SK-N-MC (cell line): ENCODE measurements at regions not wholly inside any gene's neighbourhood (a gene's known extent, or its start where the extent isn't known, plus 50 kb on each side); places are given as distances from the start of the nearest gene placed in this dataset.

Source experiments
- DNase-seq: peaks from one replicate; pipeline ENCODE4 v3.0.0-alpha.2; 2011; ENCODE audit warnings: low read depth, low spot score
- H3K27ac ChIP-seq: fragments of 200-600 bp; sonication (generic); 2 replicates; pipeline ENCODE4 v1.5.1; 2016; ENCODE audit warnings: mixed run types
- H3K36me3 ChIP-seq: fragments of 200-600 bp; sonication (generic); 2 replicates; pipeline ENCODE4 v1.6.1; 2017; ENCODE audit warnings: antibody characterized with exemption, low read length, mixed read lengths; ENCODE audit not compliant: insufficient read depth
- H3K4me3 ChIP-seq: fragments of 200-600 bp; sonication (generic); 2 replicates; pipeline ENCODE4 v1.5.1; 2016
- H3K9ac ChIP-seq: fragments of 200-600 bp; sonication (generic); 2 replicates; pipeline ENCODE4 v1.8.0; 2017; ENCODE audit warnings: mixed run types, mixed read lengths; ENCODE audit not compliant: insufficient read length
- H3K9me3 ChIP-seq: fragments of 200-600 bp; sonication (generic); 2 replicates; pipeline ENCODE4 v1.6.1; 2017; ENCODE audit warnings: low read depth, mild to moderate bottlenecking, antibody characterized with exemption, low read length, moderate library complexity, mixed read lengths
- EZH2 ChIP-seq: fragments of 200-600 bp; sonication (generic); IDR thresholded peaks from one replicate; pipeline ENCODE4 v1.6.1; 2017; ENCODE audit warnings: antibody characterized with exemption
- FOXP2 ChIP-seq: optimal IDR thresholded peaks from 2 replicates; pipeline ENCODE3; 2011; ENCODE audit warnings: mild to moderate bottlenecking, moderate library complexity; ENCODE audit not compliant: insufficient read depth; ENCODE audit errors: extremely low read length, control extremely low read depth
- POLR2AphosphoS5 ChIP-seq: IDR thresholded peaks from 2 replicates; pipeline ENCODE4 v1.6.1; 2012; ENCODE audit warnings: mild to moderate bottlenecking, low read depth, low read length, borderline replicate concordance

DNA sequence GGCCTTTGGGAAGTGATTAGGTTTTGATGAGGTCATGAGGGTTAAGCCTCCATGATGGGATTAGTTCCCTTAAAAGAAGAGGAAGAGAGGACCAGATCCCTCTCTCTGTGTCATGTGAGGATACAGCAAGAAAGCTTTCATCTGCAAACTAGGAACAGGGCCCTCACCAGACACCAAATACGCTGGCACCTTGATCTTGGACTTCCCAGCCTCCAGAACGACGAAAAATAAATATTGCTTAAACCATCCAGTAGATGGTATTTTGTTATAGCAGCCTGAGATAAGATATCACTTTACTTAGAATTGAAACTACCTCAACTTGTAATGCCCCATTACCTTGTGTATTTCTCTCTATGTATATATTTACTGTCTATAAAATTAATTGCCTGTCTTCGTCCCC, 65.4 kb upstream of the NNAT start:
- Histone ChIP-seq H3K9me3 (peaks cover 10% of the 10 kb centered on the region; the same call in 1 of the 2 replicates), H3K27ac (no peak overlapping the region), H3K9ac (no peak overlapping the region), H3K36me3 (no peaks in the 10 kb centered on the region), H3K4me3 (no peak overlapping the region)
- no peak for DNase-seq
- TF ChIP-seq EZH2 (no peak), FOXP2 (no peak), POLR2AphosphoS5 (no peak)

DNA sequence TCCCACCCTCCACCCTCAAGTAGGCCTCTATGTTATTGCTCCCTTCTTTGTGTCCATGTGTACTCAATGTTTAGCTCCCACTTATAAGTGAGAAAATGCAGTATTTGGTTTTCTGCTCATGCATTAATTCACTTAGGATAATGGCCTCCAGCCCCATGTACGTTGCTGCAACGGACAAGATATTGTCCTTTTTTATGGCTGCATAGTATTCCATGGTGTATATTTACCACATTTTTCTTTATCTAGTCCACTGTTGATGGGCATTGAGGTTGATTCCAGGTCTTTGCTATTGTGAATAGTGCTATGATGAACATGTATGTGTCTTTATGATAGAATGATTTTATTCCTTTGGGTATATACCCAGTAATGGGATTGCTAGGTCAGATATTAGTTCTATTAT, 64.1 kb upstream of the NNAT start:
- H3K36me3 ChIP-seq, result no peaks in the 10 kb centered on the region
- no peak for DNase-seq
- no peak overlapping the region for H3K9ac ChIP-seq
- no peak overlapping the region for H3K4me3 ChIP-seq
- TF ChIP-seq EZH2, result no peak
- no peak for TF ChIP-seq POLR2AphosphoS5
- TF ChIP-seq FOXP2, result no peak
- no peak overlapping the region for H3K27ac ChIP-seq
- H3K9me3 ChIP-seq, result peaks cover 10% of the 10 kb centered on the region; the same call in 1 of the 2 replicates

DNA sequence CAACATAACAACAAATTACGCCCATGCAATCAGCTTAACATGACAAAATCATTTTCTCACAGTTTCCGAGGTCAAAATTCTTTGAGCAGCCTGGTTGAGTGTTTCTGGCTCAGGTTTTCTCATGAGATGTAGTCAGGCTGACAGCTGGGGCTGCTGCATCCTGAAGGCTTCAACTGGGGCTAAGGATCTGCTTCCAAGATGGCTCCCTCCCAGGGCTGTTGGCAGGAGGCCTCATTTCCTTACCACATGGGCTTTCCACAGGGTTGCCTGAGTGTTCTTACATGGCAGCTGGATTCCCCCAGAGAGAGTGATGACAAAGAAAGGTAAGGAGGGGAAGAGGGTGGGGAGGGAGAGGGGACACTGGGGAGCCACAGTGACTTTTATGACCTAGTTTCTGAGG, 63.1 kb upstream of the NNAT start:
- Histone ChIP-seq H3K4me3 (no peak overlapping the region), H3K27ac (no peak overlapping the region), H3K9me3 (peaks cover 10% of the 10 kb centered on the region; the same call in 1 of the 2 replicates), H3K9ac (no peak overlapping the region), H3K36me3 (no peaks in the 10 kb centered on the region)
- no peak for DNase-seq
- TF ChIP-seq FOXP2, result no peak
- TF ChIP-seq POLR2AphosphoS5, result no peak
- no peak for TF ChIP-seq EZH2

DNA sequence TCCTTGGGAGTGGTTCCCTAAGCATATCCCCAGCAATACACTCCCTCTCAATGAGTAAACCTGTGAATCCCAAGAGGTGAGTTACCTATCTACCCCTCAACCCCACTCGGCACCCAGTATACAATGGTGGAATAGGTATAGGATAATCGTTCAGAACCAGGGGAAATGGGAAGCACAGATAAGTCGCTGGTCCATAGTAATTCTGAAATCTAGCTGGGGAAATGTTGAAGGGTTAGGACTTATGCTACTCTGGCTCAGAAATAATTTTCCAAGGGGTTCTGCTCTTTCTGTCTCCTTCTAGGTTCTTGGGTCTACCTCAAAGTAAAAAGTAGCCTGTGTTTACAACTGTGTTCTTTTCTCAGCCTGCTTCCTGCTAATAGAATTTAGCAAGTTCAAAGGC, 62.3 kb upstream of the NNAT start:
- H3K9ac ChIP-seq, result no peak overlapping the region
- DNase-seq, result no peak
- no peak for TF ChIP-seq POLR2AphosphoS5
- TF ChIP-seq EZH2, result no peak
- no peak for TF ChIP-seq FOXP2
- H3K4me3 ChIP-seq, result no peak overlapping the region
- H3K27ac ChIP-seq, result no peak overlapping the region
- H3K36me3 ChIP-seq, result no peaks in the 10 kb centered on the region
- H3K9me3 ChIP-seq, result peaks cover 10% of the 10 kb centered on the region; the same call in 1 of the 2 replicates

DNA sequence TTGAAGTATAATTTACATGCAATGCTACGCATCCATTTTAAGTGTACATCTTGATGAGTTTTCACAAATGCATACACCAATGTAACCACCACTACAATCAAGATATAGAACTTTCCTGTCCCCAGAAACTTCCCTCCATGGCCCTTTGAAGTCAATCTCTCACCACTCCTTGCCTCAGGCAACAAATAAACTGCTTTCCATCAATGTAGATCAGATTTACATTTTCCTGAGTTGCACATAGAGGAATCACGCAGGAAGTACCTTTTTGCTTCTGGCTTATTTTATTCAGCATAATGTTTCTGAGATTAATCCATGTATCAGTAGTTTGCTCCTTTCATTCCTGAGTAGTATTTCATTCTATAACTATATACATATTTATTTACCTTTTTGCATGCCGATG, 59.6 kb upstream of the NNAT start:
- H3K9me3 ChIP-seq, result peaks cover 10% of the 10 kb centered on the region; the same call in 1 of the 2 replicates
- H3K9ac ChIP-seq, result no peak overlapping the region
- no peak for TF ChIP-seq FOXP2
- TF ChIP-seq EZH2, result no peak
- TF ChIP-seq POLR2AphosphoS5, result no peak
- DNase-seq, result peak; percentile 77
- H3K36me3 ChIP-seq, result no peaks in the 10 kb centered on the region
- H3K4me3 ChIP-seq, result no peak overlapping the region
- H3K27ac ChIP-seq, result no peak overlapping the region

DNA sequence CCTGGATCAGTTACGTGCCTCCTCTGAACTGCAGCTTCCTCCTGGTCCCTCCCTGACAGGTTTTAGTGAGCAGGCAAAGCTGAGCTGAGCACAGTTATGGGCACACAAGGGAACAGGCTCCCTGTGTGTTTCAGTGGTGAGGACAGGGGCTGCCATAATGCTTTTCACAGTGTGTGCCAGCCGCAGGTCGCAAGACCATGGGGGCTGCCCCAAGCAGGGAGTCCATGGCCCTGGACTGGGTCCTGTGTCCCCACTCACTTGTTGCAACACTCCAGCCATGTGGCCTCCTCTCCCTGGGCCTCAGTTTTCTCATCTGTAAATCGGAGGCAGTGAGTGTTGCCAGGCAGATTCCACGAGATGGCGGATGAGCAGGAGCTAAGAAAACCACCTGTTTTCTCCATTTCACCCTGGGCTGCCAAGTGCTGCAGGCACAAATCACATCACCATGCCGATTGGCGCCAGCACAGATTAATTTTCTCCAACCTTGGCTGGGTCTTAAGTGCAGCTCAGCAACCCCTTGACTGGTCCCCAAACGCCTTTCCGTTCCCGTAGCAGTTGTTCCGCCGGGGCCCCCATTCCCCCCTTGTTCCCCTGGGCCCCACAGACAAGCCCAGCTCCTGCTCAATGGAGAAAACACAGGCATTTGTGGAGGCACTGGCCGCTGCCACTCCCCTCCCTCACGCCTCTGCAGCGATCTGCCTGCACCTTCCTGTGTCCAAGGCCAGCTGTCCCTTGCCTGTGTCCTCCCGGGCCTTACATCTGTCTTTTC, 57.1 kb upstream of the NNAT start:
- DNase-seq, result no peak

DNA sequence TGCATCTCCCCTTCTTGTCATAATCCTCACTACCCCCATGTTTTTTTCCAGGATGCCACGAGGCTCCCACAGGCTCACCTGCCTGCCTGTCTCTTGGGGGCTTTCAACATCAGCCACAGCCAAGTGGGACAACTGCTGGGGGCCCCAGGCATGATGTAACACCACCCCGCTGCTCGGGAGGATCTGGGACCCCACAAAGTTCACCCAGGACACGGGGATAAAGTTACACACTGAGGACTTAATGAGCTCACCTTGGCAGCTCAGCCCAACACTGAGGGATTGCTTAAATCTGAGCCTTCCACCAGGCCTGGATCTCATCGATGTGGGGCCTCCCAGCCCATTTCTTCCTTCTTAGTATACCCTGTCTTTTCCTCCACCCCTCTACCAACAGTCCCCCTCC, 56.4 kb upstream of the NNAT start:
- Histone ChIP-seq H3K9me3 (0 out of 2 replicates have a peak, but pooled peaks cover 5% of the 10 kb centered on the region), H3K36me3 (no peaks in the 10 kb centered on the region), H3K9ac (no peak overlapping the region), H3K27ac (no peak overlapping the region), H3K4me3 (no peak overlapping the region)
- TF ChIP-seq POLR2AphosphoS5 (no peak), FOXP2 (no peak), EZH2 (no peak)
- no peak for DNase-seq

More for the DNA sequence above, 57.1 kb upstream of the NNAT start:
- Histone ChIP-seq H3K4me3 (no peak overlapping the region), H3K9me3 (0 out of 2 replicates have a peak, but pooled peaks cover 5% of the 10 kb centered on the region), H3K27ac (no peak overlapping the region), H3K9ac (no peak overlapping the region), H3K36me3 (no peaks in the 10 kb centered on the region)
- no peak for TF ChIP-seq POLR2AphosphoS5
- no peak for TF ChIP-seq FOXP2
- TF ChIP-seq EZH2, result no peak
